ENCODE measurements at regions not wholly inside any gene's neighbourhood (a gene's known extent, or its start where the extent isn't known, plus 50 kb on each side); places are given as distances from the start of the nearest gene placed in this dataset.
"Not testable (repeated sequence)": the region's sequence is repeated elsewhere in the genome, so short reads cannot be mapped to it uniquely, and the experiment has no call there.

DNA sequence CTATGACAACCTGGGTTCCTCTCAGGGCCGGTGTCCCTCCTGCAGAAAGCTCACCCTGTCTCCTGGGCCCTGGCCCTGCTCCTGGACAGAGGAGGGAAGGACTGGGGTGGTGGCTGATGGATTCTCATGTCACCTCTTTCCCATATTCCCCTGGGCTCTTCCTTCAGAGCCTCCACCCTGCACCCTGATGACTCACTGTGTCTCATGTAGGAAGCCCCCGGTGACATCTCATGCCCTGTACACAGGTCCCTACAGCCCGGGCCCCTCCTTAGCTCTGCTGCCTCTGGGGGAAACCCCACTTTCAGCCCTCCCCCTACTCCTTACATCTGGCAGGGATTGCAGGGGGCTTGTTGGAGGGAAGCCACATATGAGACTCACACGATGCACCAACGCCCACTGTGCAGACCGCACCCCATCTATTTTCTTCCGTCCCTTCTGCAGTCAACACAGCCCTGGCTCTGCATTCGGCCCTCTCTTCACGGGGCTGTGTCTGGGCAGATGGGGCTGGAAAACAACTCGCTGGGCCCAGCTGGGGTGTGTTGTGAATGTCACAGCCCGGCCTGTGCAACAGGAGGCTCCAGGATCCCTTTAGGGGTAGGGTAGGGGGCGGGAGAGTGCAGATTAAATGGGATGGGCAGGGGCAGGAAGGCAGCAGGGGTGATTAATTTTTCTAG is 124.6 kb upstream of the SULF2 start:
- H3K27me3 ChIP-seq (ENCODE audit: insufficient read depth, insufficient read length); H3K9ac ChIP-seq (ENCODE audit: insufficient read length, low read depth); H3K36me3 ChIP-seq (ENCODE audit: insufficient read depth, insufficient read length, low read length); DNase-seq (ENCODE audit: low read depth, low spot score); H3K4me3 ChIP-seq (ENCODE audit: insufficient read length, low read depth); H3K9me3 ChIP-seq (ENCODE audit: insufficient read depth, low read length): not testable (repeated sequence)
- peaks cover 12% of the 10 kb centered on the region for H3K4me1 ChIP-seq (ENCODE audit: insufficient read depth, insufficient read length)

DNA sequence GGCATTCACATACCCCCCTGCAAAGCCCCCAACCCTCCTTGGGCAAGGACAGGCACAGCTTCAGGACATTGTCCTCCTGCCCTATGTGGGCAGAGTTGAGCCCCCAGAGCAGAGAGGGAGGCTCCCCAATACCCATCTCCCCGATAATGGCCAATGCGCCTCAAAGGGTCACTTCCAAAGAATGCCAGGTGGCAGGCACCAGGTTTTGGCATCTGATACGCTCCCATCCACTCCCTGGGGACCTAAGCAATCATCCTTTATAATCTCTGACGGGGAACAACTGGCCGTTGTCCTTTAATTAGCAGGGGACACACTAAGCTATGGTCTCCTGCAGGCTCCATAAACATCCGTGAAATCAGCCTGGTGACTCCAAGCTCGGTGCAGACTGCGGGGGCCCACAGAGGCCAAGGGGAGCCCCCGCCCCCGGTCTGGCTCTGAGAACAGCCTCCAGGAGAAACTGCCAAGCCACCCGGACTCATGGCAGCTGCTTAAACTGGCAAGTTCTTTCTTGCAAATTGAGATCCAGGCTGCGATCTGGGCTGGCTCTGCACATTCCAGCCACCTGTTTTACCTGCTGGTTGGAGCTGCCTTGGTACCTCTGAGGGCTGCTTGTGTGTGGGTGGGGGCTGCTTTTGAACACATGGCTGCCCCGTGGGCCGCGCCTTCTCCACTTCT is 123.2 kb upstream of the SULF2 start:
- not testable (repeated sequence) for H3K4me3 ChIP-seq (ENCODE audit: insufficient read length, low read depth); H3K9ac ChIP-seq (ENCODE audit: insufficient read length, low read depth); H3K9me3 ChIP-seq (ENCODE audit: insufficient read depth, low read length); DNase-seq (ENCODE audit: low read depth, low spot score); H3K36me3 ChIP-seq (ENCODE audit: insufficient read depth, insufficient read length, low read length); H3K27me3 ChIP-seq (ENCODE audit: insufficient read depth, insufficient read length)
- peaks cover 12% of the 10 kb centered on the region for H3K4me1 ChIP-seq (ENCODE audit: insufficient read depth, insufficient read length)

DNA sequence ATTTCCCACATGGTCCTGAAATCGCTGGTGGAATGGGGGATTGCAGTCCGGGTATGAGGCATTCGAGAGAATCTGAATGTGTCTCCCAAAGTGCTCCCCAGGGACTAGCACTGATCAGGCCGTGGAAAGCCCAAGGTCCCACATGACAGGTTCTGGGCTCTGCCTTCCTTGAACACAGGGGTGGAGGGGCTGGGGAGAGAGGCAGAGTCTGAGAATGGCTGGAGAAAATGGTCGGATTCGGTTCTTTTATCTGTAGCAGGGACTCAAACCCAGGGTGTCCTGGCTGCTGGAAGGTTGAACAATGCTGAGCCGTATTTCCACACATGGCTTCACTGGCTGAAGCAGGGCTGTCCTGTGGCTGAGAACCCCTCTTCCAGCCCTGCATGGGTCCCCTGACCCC is 122.7 kb upstream of the SULF2 start:
- not testable (repeated sequence) for H3K9ac ChIP-seq (ENCODE audit: insufficient read length, low read depth); DNase-seq (ENCODE audit: low read depth, low spot score); H3K4me3 ChIP-seq (ENCODE audit: insufficient read length, low read depth); H3K27me3 ChIP-seq (ENCODE audit: insufficient read depth, insufficient read length); H3K9me3 ChIP-seq (ENCODE audit: insufficient read depth, low read length); H3K36me3 ChIP-seq (ENCODE audit: insufficient read depth, insufficient read length, low read length)
- H3K4me1 ChIP-seq (ENCODE audit: insufficient read depth, insufficient read length), result peaks cover 12% of the 10 kb centered on the region

GRCh38 chr20:47907031-47907675 is 121.9 kb upstream of the SULF2 start:
- TF ChIP-seq SUZ12 (IDR thresholded peaks at IDR 0.05; ENCODE audit: extremely low read depth, insufficient read depth, insufficient read length) (no peak), YY1 (IDR thresholded peaks at IDR 0.05; ENCODE audit: insufficient read depth, insufficient read length) (no peak), ZNF274 (IDR thresholded peaks at IDR 0.05; ENCODE audit: low read depth, low read length) (no peak)
- no peaks in the 10 kb centered on the region for H3K27me3 ChIP-seq (ENCODE audit: insufficient read depth, insufficient read length)
- H3K36me3 ChIP-seq (ENCODE audit: insufficient read depth, insufficient read length, low read length), result no peaks in the 10 kb centered on the region
- H3K4me3 ChIP-seq (ENCODE audit: insufficient read length, low read depth), result no peak overlapping the region
- no peak overlapping the region for H3K9ac ChIP-seq (ENCODE audit: insufficient read length, low read depth)
- DNase-seq (ENCODE audit: low read depth, low spot score), result no peak
- no peaks in the 10 kb centered on the region for H3K9me3 ChIP-seq (ENCODE audit: insufficient read depth, low read length)
- peaks cover 12% of the 10 kb centered on the region for H3K4me1 ChIP-seq (ENCODE audit: insufficient read depth, insufficient read length)

DNA sequence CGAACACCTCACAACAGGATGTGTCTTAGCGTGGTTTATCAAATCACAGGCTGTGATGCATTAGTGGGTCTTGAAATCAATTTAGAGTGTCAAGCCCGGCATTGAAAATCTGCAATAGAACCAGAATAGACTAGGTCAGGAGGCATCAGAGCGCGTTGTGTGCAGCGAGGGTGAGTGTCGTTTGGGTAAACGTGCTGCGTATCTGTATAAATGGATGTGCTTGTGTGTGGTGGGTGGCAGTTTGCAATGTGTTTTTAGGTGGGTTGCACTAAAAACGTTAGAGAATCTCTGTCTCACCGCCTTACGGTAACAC is 121.0 kb upstream of the SULF2 start:
- DNase-seq (ENCODE audit: low read depth, low spot score), result no peak
- H3K9ac ChIP-seq (ENCODE audit: insufficient read length, low read depth), result no peak overlapping the region
- no peaks in the 10 kb centered on the region for H3K36me3 ChIP-seq (ENCODE audit: insufficient read depth, insufficient read length, low read length)
- H3K4me1 ChIP-seq (ENCODE audit: insufficient read depth, insufficient read length), result peaks cover 12% of the 10 kb centered on the region
- no peak overlapping the region for H3K4me3 ChIP-seq (ENCODE audit: insufficient read length, low read depth)
- TF ChIP-seq YY1 (IDR thresholded peaks at IDR 0.05; ENCODE audit: insufficient read depth, insufficient read length), result no peak
- TF ChIP-seq SUZ12 (IDR thresholded peaks at IDR 0.05; ENCODE audit: extremely low read depth, insufficient read depth, insufficient read length), result no peak
- no peak for TF ChIP-seq ZNF274 (IDR thresholded peaks at IDR 0.05; ENCODE audit: low read depth, low read length)
- H3K9me3 ChIP-seq (ENCODE audit: insufficient read depth, low read length), result no peaks in the 10 kb centered on the region
- H3K27me3 ChIP-seq (ENCODE audit: insufficient read depth, insufficient read length), result no peaks in the 10 kb centered on the region

GRCh38 chr20:47905628-47906347 is 120.5 kb upstream of the SULF2 start:
- DNase-seq (ENCODE audit: low read depth, low spot score), result no peak
- no peak for TF ChIP-seq ZNF274 (IDR thresholded peaks at IDR 0.05; ENCODE audit: low read depth, low read length)
- no peak for TF ChIP-seq SUZ12 (IDR thresholded peaks at IDR 0.05; ENCODE audit: extremely low read depth, insufficient read depth, insufficient read length)
- no peak for TF ChIP-seq YY1 (IDR thresholded peaks at IDR 0.05; ENCODE audit: insufficient read depth, insufficient read length)
- no peak overlapping the region for H3K9ac ChIP-seq (ENCODE audit: insufficient read length, low read depth)
- peaks cover 12% of the 10 kb centered on the region for H3K4me1 ChIP-seq (ENCODE audit: insufficient read depth, insufficient read length)
- no peaks in the 10 kb centered on the region for H3K36me3 ChIP-seq (ENCODE audit: insufficient read depth, insufficient read length, low read length)
- H3K9me3 ChIP-seq (ENCODE audit: insufficient read depth, low read length), result no peaks in the 10 kb centered on the region
- no peaks in the 10 kb centered on the region for H3K27me3 ChIP-seq (ENCODE audit: insufficient read depth, insufficient read length)
- no peak overlapping the region for H3K4me3 ChIP-seq (ENCODE audit: insufficient read length, low read depth)

- not testable (repeated sequence) for H3K27me3 ChIP-seq (ENCODE audit: insufficient read depth, insufficient read length); DNase-seq (ENCODE audit: low read depth, low spot score); H3K36me3 ChIP-seq (ENCODE audit: insufficient read depth, insufficient read length, low read length); H3K9ac ChIP-seq (ENCODE audit: insufficient read length, low read depth); H3K4me1 ChIP-seq (ENCODE audit: insufficient read depth, insufficient read length); H3K9me3 ChIP-seq (ENCODE audit: insufficient read depth, low read length); H3K4me3 ChIP-seq (ENCODE audit: insufficient read length, low read depth)
These were observed 117.7 kb upstream of the SULF2 start for GRCh38 chr20:47903009-47903408.

- not testable (repeated sequence) for DNase-seq (ENCODE audit: low read depth, low spot score); H3K9me3 ChIP-seq (ENCODE audit: insufficient read depth, low read length); H3K9ac ChIP-seq (ENCODE audit: insufficient read length, low read depth)
These were observed 114.0 kb upstream of the SULF2 start for GRCh38 chr20:47899313-47899712.

More at GRCh38 chr20:47899313-47899712, 114.0 kb upstream of the SULF2 start:
- not testable (repeated sequence) for H3K27me3 ChIP-seq (ENCODE audit: insufficient read depth, insufficient read length); H3K4me3 ChIP-seq (ENCODE audit: insufficient read length, low read depth); H3K4me1 ChIP-seq (ENCODE audit: insufficient read depth, insufficient read length); H3K36me3 ChIP-seq (ENCODE audit: insufficient read depth, insufficient read length, low read length)
